ENCODE measurements at regions not wholly inside any gene's neighbourhood (a gene's known extent, or its start where the extent isn't known, plus 50 kb on each side); places are given as distances from the start of the nearest gene placed in this dataset.

- no peak for DNase-seq (ENCODE audit: low read depth in 2 of 2)
Measured at GRCh38 chr12:81811061-81811777, 52.1 kb upstream of the PPFIA2 start.

DNA sequence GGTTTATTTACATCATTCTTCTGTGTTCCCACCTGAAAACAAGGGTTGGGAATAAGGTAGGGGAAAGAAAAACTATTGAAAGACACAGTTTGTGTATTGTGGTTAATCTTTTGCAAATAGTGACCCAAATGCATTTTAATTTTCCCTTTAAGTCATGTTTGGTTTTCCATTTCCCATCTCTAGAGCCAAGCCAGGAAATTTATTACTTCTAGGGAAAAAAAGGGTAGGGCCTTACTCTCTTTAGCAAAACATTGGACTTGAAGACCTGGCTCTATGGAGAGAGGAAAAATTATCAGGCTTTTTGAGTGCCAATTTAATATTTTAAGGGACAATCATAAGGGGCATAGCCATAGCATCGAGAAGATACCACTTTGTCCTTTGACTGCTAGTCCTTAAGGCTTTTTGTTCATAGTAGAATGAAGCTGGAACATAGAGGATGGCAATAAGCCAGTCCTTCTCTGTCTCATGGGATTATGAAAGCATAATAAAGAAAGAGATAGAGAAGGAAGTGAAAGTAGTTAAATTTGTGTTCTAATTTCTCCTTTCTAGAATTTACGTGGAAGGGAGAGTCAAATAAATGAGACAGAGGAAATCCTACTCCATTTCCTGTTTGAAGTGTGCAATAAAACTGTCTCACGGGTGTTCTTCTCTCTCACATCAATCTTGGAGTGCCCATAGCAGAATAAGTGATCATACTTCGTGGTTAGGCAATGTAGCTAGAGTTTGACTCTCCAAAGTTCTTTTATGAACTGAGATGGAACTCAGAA is 50.9 kb upstream of the PPFIA2 start:
- no peak for DNase-seq (ENCODE audit: low read depth in 2 of 2)

DNA sequence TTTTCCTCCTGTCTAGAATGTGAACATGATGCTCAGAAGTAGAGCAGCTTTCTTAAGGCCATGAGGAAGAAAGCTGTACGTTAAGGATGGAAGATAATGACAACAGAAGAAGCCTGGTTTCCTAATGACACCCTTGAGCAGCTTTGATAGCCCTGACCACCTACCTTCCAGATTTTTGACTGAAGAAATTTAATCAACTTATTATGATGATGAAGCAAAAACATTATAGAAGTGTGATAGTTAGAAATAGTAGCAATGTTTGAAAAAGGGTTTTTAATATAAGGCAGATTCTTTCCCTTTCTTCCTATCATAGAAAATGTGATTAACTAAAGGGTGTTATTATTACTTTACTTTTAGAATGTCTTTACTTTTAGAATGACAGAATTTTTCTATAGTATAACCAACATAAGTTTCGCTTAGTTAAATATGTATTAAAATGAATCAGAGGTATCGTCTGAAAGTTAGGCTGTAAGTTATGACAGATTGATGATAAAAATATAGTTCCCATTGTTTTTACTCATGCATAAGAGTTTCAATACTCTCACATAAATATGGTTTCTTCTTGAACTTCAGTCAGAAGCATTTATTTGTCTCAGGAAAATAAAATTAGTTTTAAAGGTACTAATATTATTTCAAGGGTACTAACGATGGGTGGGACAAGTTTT is 50.1 kb upstream of the PPFIA2 start:
- DNase-seq (ENCODE audit: low read depth in 2 of 2) = no peak

Measured in stimulated activated CD8-positive, alpha-beta memory T cell treated with anti-CD3 and anti-CD28 coated beads, Interleukin-7, amount 100 ng/mL, for 1 hour (primary cell).